Hepatocyte (in vitro differentiated cells): ENCODE measurements at regions not wholly inside any gene's neighbourhood (a gene's known extent, or its start where the extent isn't known, plus 50 kb on each side); places are given as distances from the start of the nearest gene placed in this dataset.

Experiments
- EZH2phosphoT487 ChIP-seq: fragments of 200-600 bp; sonication (generic); IDR thresholded peaks from one replicate; pipeline ENCODE4 v1.6.1; 2018; ENCODE audit warnings: antibody characterized with exemption, mild to moderate bottlenecking, low read depth, moderate library complexity; ENCODE audit not compliant: unreplicated experiment, severe bottlenecking
- TF ChIP-seq, protein P1 (sequence below): fragments of 200-600 bp; sonication (generic); IDR thresholded peaks from 2 replicates; pipeline ENCODE4 v1.5.1; 2016; ENCODE audit warnings: antibody characterized with exemption, mild to moderate bottlenecking; ENCODE audit not compliant: poor library complexity

DNA sequence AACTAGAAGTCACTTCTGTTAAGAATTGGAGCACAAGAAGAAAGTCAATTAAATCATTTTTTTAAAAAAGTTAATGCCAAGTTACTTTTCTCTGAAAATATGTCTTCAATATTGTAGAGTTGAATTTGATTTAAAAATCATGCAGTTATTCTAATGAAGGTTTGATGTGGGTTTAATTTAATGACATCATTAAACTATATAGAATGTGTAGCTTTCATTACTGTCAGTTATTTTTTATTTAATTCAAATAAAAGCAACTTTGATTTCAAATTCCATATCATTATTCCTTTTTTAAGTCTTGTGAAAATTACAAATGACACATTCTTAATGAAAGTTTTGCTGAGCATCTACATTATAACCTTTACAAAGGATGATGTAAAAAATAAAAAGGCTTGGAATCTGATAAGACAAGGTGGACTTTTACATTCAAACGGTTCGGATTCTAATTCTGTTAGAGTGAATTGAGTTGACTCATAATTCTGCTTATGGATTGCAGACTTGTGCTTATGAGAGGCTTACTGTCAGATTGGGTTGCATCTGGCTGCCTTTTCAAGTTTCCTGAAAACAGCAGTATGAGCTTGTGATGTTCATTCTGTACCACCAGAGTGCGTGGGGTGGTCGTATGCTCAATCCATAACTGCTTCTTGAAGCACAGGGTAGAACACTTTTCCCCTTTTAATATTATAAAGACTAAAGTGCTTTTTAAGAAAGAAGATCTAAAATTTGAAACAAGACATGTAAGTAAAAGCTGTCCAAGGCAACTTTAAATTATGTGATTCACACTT, 253.0 kb upstream of the ARRDC3 start:
- TF ChIP-seq, protein P1, sequence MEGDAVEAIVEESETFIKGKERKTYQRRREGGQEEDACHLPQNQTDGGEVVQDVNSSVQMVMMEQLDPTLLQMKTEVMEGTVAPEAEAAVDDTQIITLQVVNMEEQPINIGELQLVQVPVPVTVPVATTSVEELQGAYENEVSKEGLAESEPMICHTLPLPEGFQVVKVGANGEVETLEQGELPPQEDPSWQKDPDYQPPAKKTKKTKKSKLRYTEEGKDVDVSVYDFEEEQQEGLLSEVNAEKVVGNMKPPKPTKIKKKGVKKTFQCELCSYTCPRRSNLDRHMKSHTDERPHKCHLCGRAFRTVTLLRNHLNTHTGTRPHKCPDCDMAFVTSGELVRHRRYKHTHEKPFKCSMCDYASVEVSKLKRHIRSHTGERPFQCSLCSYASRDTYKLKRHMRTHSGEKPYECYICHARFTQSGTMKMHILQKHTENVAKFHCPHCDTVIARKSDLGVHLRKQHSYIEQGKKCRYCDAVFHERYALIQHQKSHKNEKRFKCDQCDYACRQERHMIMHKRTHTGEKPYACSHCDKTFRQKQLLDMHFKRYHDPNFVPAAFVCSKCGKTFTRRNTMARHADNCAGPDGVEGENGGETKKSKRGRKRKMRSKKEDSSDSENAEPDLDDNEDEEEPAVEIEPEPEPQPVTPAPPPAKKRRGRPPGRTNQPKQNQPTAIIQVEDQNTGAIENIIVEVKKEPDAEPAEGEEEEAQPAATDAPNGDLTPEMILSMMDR, result no peak
- no peak for TF ChIP-seq EZH2phosphoT487
